NB4 (cell line): ENCODE measurements at regions not wholly inside any gene's neighbourhood (a gene's known extent, or its start where the extent isn't known, plus 50 kb on each side); places are given as distances from the start of the nearest gene placed in this dataset.

Experiments
- POLR2A ChIP-seq: IDR thresholded peaks from 2 replicates; pipeline ENCODE4 v1.6.1; 2011; ENCODE audit warnings: mild to moderate bottlenecking; ENCODE audit not compliant: insufficient read length; ENCODE audit errors: extremely low read depth
- TF ChIP-seq, protein P1 (sequence below): IDR thresholded peaks from one replicate; pipeline ENCODE4 v1.5.1; 2012; ENCODE audit warnings: low read depth, low read length

DNA sequence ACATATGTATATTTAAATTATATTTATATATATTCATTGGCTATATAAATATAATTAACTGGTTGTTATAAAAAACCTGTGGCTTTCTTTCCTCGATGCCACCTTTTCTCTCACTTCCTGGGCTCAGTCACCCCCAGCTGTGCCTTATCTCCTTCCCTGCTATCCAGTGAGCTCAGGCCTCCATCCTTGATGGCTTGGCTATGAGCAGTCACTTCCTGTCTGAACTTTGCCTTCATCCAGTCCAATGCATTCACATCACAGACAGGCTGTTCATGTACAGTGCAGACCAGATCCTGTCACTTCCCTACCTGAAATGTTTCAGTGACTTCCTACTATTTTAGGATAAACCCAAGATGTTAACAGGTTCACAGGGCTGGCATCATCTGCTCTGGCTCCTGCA is 115.3 kb upstream of the PRB2 start:
- TF ChIP-seq, protein P1, sequence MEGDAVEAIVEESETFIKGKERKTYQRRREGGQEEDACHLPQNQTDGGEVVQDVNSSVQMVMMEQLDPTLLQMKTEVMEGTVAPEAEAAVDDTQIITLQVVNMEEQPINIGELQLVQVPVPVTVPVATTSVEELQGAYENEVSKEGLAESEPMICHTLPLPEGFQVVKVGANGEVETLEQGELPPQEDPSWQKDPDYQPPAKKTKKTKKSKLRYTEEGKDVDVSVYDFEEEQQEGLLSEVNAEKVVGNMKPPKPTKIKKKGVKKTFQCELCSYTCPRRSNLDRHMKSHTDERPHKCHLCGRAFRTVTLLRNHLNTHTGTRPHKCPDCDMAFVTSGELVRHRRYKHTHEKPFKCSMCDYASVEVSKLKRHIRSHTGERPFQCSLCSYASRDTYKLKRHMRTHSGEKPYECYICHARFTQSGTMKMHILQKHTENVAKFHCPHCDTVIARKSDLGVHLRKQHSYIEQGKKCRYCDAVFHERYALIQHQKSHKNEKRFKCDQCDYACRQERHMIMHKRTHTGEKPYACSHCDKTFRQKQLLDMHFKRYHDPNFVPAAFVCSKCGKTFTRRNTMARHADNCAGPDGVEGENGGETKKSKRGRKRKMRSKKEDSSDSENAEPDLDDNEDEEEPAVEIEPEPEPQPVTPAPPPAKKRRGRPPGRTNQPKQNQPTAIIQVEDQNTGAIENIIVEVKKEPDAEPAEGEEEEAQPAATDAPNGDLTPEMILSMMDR, result no peak
- no peak for TF ChIP-seq POLR2A
